ENCODE measurements at regions not wholly inside any gene's neighbourhood (a gene's known extent, or its start where the extent isn't known, plus 50 kb on each side); places are given as distances from the start of the nearest gene placed in this dataset.
"Not testable (repeated sequence)": the region's sequence is repeated elsewhere in the genome, so short reads cannot be mapped to it uniquely, and the experiment has no call there.

DNA sequence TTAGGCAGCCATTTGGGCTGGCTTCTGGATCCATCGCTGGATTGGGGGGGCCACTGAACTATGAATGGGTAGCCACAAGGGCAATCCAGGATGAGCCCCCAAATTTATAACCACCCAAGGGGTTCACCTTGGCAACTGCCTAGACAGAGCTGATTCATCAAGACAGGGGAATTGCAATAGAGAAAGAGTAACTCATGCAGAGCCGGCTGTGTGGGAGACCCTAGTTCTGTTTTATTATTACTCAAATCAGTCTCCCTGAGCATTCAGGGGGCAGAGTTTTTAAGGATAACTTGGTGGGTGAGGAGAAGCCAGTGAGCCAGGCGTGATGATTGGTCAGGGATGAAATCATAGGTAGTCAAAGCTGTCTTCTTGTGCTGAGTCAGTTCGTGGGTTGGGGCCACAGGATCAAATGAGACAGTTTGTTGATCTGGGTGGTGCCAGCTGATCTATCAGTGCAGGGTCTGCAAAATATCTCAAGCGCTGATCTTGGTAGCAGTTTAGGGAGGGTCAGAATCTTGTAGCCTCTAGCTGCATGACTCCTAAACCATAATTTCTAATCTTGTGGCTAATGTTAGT is 57.9 kb downstream of the DNAJB9 start:
- DNase-seq = no peak

DNA sequence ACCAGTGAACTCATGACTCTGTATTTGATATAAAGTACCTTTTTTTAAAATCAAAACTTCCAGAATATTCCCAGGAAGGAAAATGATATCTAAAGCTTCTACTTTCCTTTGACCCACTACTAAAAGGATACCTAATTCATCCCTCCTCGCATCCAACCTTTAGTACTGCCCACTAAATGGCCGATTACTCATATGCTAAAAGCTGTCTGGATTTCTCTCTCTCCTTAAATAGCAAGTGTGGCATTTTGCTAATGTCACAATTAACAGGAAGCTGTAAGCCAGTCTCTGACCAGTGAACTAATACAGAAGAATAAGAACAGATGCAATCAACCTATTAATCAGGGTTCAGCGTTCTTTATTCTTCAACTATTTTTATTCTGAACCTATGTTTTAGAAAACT is 59.0 kb downstream of the DNAJB9 start:
- DNase-seq = no peak

DNA sequence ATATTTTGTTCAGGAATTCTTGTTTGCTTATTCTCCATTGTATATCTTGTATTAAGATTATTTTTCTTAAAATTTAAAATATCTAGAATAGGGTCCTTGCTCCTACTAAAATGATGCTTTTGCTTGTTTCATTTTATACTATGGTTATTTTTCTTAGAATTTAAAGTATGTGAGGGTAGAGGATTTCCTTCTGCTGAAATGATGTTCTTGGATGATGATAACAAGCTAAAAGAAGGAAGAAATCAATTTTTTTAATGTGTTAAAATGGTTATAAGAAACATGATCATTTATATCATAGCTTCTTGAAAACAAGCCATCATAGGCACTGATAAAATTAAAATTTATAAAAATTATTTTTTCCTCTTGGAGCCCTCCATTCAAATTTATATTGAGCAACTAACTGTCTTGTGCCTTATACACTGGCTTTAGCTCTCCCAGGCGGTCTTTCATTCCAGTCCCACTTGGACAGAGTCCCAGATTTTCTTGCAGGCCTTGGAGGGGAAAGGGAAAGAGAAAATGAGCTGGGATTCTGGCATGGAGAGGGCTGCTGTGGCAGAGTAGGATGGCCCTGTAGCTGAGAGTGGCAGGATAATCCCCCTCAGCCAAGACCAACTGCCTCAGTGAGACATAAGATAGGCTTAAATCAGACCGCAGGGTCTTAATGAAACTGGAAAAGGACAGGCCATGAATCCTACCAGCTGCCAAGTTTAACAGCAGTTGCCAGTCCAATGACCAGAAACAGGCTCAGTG is 60.2 kb downstream of the DNAJB9 start:
- DNase-seq = no peak

DNA sequence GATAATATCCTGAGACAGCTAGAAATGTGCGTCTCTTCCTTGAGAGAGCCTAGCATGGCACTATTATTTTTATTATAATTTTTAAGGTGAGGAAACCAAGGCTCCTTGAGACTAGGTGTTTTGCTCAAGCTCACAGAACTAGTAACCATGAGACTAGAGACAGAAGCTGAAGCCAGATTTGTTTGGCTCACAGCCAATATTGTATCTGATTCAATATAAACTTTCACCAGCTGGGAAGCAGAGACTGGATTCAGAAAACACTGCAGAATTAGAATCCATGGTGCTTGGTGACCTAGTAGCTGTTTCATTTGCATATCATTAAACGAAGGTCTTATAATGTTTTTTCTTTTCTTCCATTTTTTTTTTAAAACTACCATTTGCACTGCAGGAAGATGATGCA is 64.4 kb downstream of the DNAJB9 start:
- no peak for DNase-seq

DNA sequence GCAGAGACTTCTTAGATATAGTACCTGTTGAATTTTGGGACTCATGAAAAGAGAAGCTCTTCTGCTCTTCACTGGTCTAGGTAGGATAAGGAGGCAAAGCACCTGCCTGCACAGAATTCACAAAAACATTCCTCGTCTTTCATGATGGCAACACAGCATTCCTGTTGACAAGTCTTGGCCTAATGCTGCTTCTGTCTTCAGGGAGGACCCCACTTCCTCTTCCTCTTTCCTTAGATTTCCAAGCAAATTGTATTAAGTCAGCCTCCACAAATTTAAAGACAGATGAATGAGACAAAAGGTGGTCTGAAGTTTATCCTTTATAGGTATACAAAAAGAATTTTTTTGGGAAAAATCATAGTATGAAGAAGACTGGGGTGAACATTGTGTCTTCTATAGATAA is 64.9 kb downstream of the DNAJB9 start:
- no peak for DNase-seq

DNA sequence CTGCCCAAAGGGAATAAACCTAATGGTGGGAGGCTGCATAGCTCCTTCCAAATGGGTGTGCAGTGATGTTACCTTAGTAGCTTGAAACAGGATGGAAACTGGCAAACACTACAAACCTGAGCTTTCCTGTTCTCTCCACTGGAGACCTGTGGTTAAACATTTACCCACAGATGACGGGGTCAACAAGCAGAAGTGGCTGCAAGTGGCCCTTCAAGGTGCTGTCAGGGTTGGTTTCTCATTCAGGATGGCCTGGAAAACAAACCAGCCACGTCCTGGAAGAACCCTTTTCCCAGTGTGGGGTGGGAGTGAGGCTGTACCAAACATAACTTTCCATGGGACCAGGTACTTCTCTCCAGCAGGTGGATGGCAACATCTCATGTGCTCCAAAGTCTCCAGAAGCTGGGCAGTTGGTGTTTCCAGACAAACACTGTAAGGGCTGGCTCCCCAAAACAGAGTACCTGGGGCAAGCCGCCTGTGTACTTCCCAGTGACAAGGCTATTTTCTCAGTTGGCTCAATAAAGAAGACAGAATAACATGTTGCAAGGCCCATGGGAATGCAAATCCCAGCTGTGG is 67.5 kb downstream of the DNAJB9 start:
- DNase-seq = no peak

DNA sequence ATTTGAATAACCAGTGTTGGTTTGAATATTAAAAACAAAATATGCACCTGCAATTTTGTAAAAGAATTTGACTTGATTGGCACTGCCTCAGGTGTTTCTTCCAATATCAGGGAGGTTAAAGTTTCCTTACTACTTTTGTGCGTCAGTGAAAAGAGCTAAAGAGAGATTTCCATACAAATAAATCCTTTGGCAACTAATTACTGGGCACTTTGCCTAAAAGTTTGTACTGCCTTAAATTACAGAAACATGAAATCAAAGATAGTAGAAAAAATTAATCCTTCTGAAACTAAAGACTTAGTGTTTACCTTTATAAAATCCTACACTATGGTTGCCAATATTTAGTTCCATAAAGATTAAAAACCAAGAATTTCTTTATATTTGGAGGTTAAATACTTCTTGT is 72.5 kb downstream of the DNAJB9 start:
- DNase-seq = no peak

DNA sequence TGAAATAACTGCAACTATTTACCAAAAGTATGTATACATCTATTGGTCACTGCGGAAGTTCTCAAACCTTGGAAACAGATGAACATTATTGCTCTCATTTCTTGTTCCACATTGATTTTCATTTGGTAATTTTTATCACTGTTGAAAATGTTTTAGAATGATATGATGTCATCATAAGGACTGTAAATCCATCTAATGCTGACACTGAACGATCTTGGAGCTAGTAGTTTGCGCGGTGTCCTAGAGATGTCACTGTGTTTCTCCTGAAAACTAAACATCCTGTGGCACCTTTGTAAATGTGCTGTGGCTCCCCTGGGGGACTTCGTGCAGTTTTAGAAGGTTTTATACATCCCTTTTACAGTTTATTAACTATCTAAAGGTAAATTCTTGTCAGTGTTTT is 73.5 kb downstream of the DNAJB9 start:
- no peak for DNase-seq

DNA sequence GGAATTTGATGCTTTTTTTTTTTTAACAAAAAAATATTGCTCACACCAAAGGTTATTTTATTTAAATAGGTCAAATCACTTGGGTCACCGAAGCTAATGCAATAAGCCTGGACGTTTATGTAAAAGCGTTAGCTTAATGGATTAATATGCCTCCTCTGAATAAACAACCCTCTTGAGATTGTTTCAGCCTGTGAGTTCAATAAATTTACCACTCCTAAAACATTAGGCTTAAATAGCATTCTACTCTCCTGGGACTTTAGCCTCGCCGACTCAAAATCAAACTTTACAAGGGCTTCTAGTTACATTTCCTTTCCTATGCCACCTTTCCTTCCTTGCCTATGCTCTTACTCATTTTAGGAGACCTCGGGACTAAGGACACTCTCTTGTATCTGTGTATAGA is 79.3 kb downstream of the DNAJB9 start:
- no peak for DNase-seq

DNA sequence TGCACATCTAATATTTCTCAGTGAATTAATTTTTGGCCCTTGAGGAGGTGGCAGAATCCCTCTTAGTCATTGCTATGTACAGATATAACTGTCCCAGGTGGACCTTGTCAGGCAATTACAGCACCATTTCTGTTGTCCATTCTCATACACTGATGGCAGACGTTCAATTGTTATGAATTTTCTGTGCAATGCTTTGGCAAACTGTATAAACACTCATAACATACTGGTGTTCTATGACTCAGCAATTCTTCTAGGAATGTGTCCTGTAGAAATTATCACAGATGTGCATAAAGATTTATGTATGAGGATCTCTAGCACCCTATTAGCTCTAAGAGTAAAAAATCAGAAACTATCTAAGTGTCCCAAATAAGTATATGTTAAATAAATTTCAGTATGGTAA is 80.8 kb downstream of the DNAJB9 start:
- no peak for DNase-seq

DNA sequence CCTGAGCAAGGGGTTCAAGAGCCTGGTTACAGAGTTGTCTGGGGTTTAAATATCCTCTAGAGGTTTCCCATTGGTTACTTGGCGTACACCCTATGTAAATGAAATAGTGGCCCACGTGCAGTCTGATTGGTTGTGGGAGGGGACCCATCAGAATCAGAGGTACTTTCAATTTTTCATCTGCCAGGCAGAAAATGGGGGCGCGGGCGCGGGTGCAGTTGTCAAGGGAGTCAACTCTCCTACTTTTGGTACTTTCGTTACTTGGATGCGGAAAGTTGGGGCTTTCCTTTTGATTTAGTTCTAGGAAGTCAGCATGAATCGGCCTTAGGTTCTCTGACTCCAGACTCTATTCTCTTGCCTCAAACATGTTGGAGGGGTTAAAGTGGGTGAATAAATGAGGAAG is 83.2 kb downstream of the DNAJB9 start:
- no peak for DNase-seq

DNA sequence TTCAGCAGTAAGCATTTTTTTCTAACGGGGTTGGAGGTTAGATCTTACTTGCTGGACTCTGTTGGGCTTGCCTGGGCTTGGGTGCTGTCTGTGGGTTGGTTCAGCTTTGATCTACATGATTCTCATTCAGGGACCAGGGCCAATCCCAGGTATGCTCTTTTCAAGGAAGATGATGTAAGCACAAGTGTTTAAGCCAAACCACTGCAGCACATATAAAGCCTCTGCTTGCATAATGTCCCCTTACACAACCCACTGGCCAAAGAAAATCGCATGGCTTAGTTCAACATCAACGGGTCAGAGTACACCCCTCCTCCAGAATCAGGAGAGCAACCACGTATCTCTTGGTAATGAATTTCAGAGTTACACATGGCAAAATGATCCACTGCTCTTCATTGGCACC is 83.9 kb downstream of the DNAJB9 start:
- DNase-seq = no peak

DNA sequence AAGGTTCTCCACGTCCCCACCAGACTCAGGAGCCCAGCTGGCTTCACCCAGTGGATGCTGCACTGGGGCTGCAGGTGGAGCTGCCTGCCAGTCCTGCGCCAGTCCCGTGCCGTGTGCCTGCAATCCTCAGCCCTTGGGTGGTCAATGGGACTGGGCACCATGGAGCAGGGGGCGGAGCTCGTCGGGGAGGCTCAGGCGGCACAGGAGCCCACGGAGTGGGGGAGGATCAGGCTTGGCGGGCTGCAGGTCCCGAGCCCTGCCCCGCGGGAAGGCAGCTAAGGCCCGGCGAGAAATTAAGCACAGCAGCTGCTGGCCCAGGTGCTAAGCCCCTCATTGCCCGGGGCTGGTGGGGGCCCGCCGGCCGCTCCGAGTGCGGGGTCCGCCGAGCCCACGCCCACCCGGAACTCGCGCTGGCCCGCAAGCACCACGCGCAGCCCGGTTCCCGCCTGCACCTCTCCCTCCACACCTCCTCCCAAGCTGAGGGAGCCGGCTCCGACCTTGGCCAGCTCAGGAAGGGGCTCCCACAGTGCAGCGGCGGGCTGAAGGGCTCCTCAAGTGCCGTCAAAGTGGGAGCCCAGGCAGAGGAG is 87.6 kb downstream of the DNAJB9 start:
- not testable (repeated sequence) for DNase-seq

DNA sequence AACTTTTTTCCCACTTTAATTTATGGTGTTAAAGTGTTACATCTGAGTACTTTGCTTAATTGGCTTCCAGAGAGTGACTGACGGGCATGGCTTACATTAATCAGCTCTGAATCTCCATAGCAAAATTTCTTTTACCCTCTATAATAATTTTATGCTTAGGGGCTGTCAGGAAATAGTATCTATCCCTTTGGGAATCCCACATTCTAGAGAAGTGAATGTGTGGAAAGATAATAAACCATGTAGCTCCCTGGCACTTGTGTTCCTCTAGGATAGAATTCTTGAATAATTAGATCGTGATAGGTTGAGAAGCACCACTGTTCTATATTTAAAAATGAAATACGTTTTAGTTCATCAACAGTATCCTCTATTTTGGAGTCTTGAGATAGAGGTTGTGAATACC is 89.6 kb downstream of the DNAJB9 start:
- no peak for DNase-seq

DNA sequence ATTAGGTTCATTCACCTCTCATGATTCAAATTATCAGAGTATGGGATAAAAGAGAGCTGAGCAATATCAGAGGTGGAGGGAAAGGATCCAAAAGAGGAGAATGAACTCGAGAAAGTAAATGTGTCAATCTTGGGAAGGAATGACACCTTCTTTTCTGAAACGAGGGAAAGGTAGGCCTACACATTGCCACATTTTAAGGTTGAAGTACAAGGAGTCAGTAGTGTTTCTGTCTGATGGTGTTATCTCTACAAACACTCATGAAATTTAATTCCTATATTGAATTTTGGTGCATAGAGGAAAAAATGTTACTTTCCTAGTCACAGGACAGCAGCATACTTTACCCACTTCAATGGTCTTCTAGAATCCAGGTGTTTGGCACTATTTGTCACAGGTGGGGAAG is 90.2 kb downstream of the DNAJB9 start:
- no peak for DNase-seq

DNA sequence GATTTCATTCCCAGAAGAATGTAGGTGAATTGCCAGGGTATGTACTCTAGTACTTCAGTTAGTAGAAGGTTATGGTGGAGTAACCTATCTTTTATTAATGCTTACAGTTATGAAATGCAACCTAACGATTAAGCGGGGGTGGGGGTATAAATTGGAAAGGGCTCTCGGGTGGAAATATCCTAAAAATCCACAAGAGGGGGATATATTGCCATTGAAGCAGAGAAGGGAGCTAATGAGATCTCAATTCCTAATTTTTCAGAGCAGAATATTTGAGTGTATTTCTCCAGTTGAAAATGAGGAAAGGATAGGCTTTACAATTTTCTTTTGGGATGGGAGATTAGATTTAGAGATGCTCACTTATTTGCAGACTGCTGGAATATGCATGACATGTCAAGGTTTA is 90.8 kb downstream of the DNAJB9 start:
- no peak for DNase-seq

DNA sequence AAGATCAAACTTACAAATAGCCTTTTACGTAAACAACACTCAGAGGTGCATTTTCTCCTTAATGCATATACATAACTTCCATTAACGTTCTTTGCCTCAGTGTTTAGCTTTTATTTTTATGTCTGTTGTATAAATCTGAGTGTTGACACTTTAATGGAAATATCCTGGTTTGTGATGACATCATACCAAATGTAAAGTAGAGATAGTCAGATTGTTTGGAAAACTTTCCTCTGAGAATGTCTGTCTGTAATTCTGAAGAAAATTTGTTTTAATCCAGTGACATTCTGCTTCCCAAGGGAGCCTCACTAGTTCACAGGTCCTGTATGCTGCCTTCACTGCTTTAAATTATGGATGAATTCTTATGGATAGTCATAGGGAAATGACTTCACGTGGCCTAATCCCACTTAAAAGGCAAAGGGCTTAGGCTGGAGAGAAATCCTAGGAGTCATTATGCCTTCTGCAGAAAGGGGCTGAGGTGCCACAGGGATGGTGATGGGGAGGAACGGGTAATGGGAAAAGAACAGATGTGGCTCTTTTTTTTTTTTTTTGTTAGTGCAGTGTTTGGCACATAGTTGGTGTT is 93.2 kb downstream of the DNAJB9 start:
- DNase-seq = no peak

DNA sequence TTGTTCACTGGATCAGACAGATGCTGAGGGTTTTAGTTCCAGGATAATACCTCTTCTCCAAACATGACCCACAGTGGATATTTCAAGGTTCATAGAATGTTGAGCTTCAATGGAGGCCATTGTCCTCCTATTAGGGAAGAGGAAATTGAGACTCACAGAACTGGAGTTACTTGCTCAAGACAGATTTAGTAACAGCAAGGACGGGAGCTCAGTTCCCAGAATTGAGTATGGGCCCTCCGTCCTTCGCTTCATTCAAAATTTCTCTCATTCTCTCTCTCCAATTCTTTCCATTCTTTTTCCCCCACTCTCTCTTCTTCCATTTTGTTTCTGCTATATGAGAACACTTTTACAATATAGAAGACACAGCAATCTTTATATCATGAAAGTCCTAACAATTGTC is 94.0 kb downstream of the DNAJB9 start:
- no peak for DNase-seq

DNA sequence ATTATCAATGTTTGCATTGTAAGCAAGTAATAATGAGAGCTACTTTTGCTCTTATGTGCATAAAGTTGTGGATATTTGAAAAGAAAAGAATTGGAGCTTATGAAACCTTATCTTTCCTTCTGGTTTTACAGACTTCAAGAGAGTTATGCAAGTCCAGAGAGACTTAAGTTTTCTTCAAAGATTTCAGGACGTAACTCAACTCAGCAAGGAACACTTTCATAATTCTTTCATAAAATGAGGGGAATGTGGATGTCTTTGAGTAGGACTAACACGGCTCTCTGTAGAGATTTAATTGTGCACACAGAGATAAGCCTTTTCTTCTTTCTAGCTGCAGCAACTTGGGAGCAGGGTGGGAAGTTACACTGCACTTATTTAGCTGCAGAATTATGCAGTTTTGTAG is 97.5 kb downstream of the DNAJB9 start:
- DNase-seq = no peak

DNA sequence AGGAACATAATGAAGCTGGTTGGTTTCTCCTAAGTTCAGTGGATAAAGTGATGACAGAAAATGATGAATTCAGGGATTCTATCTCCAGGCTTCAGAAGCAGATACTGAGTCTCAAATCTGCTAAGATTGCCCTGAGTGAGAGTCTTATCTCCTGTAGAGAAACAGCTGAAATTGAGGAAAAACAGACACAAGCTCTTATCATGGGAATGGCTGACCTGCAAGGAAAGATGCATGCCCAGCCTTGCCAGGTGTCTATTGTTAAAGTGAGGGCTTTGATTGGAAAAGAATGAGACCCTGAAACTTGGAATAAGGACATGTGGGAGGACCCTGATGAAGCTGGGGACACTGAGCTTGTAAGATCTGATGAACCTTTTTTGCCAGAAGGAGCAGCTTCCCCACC is 100.3 kb downstream of the DNAJB9 start:
- no peak for DNase-seq

DNA sequence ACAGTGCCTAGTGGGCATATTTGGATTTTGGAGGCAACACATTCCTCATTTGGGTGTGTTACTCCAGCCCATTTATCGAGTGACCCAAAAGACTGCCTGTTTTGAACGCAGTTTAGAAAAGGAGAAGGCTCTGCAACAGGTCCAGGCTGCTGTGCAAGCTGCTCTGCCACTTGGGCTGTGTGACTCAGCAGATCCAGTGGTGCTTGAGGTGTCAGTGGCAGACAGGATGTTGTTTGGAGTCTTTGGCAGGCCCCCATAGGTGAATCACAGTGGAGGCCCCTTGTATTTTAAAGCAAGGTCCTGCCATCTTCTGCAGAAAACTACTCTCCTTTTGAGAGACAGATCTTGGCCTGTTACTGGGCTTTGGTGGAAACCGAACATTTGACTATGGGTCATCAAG is 104.0 kb downstream of the DNAJB9 start:
- not testable (repeated sequence) for DNase-seq

DNA sequence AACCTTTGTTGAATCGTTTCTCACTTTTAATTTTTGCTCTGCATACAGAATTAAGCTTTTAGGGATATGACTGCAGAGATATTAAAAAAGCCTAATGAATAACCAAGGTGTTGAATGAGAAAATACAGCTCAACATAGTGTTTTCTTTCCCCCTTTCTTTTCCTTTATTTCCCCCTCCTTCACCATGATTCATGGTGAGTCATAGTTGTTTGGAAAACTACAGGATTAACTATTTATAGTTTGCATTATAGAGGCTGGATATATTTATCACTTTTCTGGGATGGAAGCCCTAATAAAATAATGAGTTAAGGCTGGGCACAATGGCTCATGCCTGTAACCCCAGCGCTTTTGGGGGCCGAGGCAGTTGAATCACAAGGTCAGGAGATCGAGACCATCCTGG is 115.0 kb downstream of the DNAJB9 start:
- no peak for DNase-seq

DNA sequence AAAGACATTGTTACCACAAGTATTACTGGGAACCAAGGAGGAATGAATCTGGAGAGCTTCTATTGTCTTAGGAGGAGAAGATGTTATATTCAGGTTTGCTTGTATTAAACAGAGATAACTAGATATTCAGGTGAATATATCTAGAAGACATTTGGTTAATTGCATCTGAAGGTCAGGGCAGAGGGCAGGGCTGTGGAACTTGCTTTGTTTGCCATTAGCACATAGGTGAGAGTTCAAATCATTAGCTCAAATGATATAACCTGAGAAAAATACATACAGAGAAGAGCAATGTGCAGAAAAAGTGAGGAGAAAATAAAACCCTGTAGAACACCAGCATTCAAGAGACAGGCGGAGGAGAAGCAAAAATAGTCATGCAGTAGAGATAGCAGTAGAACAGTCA is 116.8 kb downstream of the DNAJB9 start:
- DNase-seq = no peak

DNA sequence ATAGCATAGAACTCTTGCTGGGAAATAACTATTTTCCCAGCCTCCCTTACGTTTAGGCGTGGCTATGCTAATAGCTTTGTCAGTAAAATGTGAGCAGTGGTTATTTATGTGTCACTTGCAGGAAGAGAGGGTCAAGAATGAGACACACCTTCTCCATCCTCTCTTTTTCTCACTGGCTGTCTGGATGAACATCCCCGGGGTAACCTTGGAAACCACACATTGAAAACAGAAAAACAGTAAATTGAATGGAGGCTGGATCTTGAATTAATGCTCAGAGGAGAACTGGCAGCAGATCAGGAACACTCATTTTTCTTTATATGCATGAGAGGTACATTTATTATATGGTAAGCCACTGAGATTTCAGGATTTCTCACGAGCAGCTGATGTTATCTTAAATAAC is 127.6 kb downstream of the DNAJB9 start:
- no peak for DNase-seq

Measured in inflammatory macrophage (primary cell).